ENCODE measurements at regions not wholly inside any gene's neighbourhood (a gene's known extent, or its start where the extent isn't known, plus 50 kb on each side); places are given as distances from the start of the nearest gene placed in this dataset.

GRCh38 chr5:82766206-82766605 lies 311.0 kb downstream of the TMEM167A start:
- DNase-seq (ENCODE audit: low read depth), result no peak
- no peak for TF ChIP-seq CTCF (conservative IDR thresholded peaks at IDR 0.05; ENCODE audit: low read length)
- H3K4me3 ChIP-seq (ENCODE audit: low read length), result no peak overlapping the region

- H3K4me3 ChIP-seq (ENCODE audit: low read length), result no peak overlapping the region
- TF ChIP-seq CTCF (conservative IDR thresholded peaks at IDR 0.05; ENCODE audit: low read length), result no peak
- DNase-seq (ENCODE audit: low read depth), result no peak
These were observed 311.4 kb downstream of the TMEM167A start for GRCh38 chr5:82765765-82766164.

GRCh38 chr5:82760856-82761255 lies 316.3 kb downstream of the TMEM167A start:
- no peak for DNase-seq (ENCODE audit: low read depth)
- TF ChIP-seq CTCF (conservative IDR thresholded peaks at IDR 0.05; ENCODE audit: low read length), result no peak
- H3K4me3 ChIP-seq (ENCODE audit: low read length), result no peak overlapping the region

- DNase-seq (ENCODE audit: low read depth), result no peak
- TF ChIP-seq CTCF (conservative IDR thresholded peaks at IDR 0.05; ENCODE audit: low read length), result no peak
- no peak overlapping the region for H3K4me3 ChIP-seq (ENCODE audit: low read length)
These were observed 318.3 kb downstream of the TMEM167A start for GRCh38 chr5:82758881-82759280.

- no peak for TF ChIP-seq CTCF (conservative IDR thresholded peaks at IDR 0.05; ENCODE audit: low read length)
- H3K4me3 ChIP-seq (ENCODE audit: low read length), result no peak overlapping the region
- DNase-seq (ENCODE audit: low read depth), result no peak
These were observed 322.4 kb downstream of the TMEM167A start for GRCh38 chr5:82754759-82755158.

GRCh38 chr5:82754036-82754746 lies 323.0 kb downstream of the TMEM167A start:
- no peak for DNase-seq (ENCODE audit: low read depth)
- no peak for TF ChIP-seq CTCF (conservative IDR thresholded peaks at IDR 0.05; ENCODE audit: low read length)
- H3K4me3 ChIP-seq (ENCODE audit: low read length), result no peak overlapping the region

- no peak for DNase-seq (ENCODE audit: low read depth)
- H3K4me3 ChIP-seq (ENCODE audit: low read length), result no peak overlapping the region
- TF ChIP-seq CTCF (conservative IDR thresholded peaks at IDR 0.05; ENCODE audit: low read length), result no peak
These were observed 323.8 kb downstream of the TMEM167A start for GRCh38 chr5:82753374-82753773.

All from AG10803 (cell line).